ENCODE measurements at regions not wholly inside any gene's neighbourhood (a gene's known extent, or its start where the extent isn't known, plus 50 kb on each side); places are given as distances from the start of the nearest gene placed in this dataset.

GRCh38 chrX:99421796-99422195 is 988.3 kb downstream of the PCDH19 start:
- no peaks in the 10 kb centered on the region for H3K9me3 ChIP-seq
- TF ChIP-seq, protein P1, sequence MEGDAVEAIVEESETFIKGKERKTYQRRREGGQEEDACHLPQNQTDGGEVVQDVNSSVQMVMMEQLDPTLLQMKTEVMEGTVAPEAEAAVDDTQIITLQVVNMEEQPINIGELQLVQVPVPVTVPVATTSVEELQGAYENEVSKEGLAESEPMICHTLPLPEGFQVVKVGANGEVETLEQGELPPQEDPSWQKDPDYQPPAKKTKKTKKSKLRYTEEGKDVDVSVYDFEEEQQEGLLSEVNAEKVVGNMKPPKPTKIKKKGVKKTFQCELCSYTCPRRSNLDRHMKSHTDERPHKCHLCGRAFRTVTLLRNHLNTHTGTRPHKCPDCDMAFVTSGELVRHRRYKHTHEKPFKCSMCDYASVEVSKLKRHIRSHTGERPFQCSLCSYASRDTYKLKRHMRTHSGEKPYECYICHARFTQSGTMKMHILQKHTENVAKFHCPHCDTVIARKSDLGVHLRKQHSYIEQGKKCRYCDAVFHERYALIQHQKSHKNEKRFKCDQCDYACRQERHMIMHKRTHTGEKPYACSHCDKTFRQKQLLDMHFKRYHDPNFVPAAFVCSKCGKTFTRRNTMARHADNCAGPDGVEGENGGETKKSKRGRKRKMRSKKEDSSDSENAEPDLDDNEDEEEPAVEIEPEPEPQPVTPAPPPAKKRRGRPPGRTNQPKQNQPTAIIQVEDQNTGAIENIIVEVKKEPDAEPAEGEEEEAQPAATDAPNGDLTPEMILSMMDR (IDR thresholded peaks at IDR 0.05) = no peak
- TF ChIP-seq POLR2A (IDR thresholded peaks at IDR 0.05) = no peak
- no peaks in the 10 kb centered on the region for H3K4me1 ChIP-seq
- intact Hi-C loops (cut with DNase I) = no loop called here
- DNase-seq = no peak
- no peaks in the 10 kb centered on the region for H3K27me3 ChIP-seq
- no peak overlapping the region for H3K4me3 ChIP-seq
- no peaks in the 10 kb centered on the region for H3K36me3 ChIP-seq
- H3K27ac ChIP-seq = no peak overlapping the region

DNA sequence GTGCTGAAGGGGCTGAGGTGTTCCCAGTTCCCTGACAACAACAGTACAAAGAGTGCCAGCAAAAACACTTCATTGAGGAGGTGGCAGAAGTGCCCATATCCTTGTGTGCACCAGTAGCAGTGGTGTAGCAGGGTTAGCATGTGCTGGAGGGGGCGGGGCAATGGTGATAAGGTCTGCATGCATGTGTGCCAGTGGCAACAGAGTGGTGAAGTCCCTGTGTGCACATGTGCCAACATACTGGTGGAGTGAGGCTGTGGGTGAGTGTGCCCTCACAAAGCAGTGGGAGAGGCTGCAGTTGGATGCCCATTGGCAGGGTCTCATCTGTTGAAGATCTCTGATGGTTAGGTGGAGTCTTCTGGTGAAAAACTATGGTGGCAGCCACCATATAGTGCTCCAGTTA is 994.6 kb downstream of the PCDH19 start:
- DNase-seq = no peak
- H3K27ac ChIP-seq = no peak overlapping the region
- H3K4me1 ChIP-seq = no peaks in the 10 kb centered on the region
- H3K36me3 ChIP-seq = no peaks in the 10 kb centered on the region
- intact Hi-C loops (cut with DNase I) = no loop called here
- no peaks in the 10 kb centered on the region for H3K9me3 ChIP-seq
- no CpG with 5 or more reads among the region's 1 CpG for WGBS, 2 donors
- H3K4me3 ChIP-seq = no peak overlapping the region
- H3K27me3 ChIP-seq = no peaks in the 10 kb centered on the region
- no peak for TF ChIP-seq POLR2A (IDR thresholded peaks at IDR 0.05)
- TF ChIP-seq, protein P1 (IDR thresholded peaks at IDR 0.05) = no peak

DNA sequence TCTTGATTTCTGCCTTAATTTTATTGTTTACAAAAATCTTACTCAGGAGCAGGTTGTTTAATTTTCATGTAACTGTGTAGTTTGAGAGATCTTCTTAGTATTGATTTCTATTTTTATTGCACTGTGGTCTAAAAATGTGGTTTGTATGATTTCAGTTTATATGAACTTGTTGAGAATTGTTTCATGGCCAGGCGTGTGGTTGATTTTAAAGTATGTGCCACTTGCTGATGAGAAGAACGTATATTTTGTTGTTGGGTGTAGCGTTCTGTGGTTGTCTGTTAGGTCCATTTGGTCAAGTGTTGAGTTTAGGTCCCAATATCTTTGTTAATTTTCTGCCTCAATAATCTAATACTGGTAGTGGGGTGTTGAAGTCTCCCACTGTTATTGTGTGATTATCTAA is 996.8 kb downstream of the PCDH19 start:
- no peak overlapping the region for H3K4me3 ChIP-seq
- no peaks in the 10 kb centered on the region for H3K4me1 ChIP-seq
- no peaks in the 10 kb centered on the region for H3K27me3 ChIP-seq
- intact Hi-C loops (cut with DNase I) = no loop called here
- H3K27ac ChIP-seq = no peak overlapping the region
- H3K9me3 ChIP-seq = no peaks in the 10 kb centered on the region
- H3K36me3 ChIP-seq = no peaks in the 10 kb centered on the region
- 68 to 82% methylated on average over 3 of the region's 3 CpGs for WGBS, 2 donors
- no peak for TF ChIP-seq POLR2A (IDR thresholded peaks at IDR 0.05)
- TF ChIP-seq, protein P1 (IDR thresholded peaks at IDR 0.05) = no peak
- DNase-seq = no peak

- H3K36me3 ChIP-seq = no peaks in the 10 kb centered on the region
- intact Hi-C loops (cut with DNase I) = no loop called here
- DNase-seq = no peak
- no peak overlapping the region for H3K27ac ChIP-seq
- 54 to 71% methylated on average over 1 to 3 of the region's 3 CpGs for WGBS, 2 donors
- H3K27me3 ChIP-seq = no peaks in the 10 kb centered on the region
- no peak for TF ChIP-seq POLR2A (IDR thresholded peaks at IDR 0.05)
- TF ChIP-seq, protein P1 (IDR thresholded peaks at IDR 0.05) = no peak
- no peak overlapping the region for H3K4me3 ChIP-seq
- H3K4me1 ChIP-seq = no peaks in the 10 kb centered on the region
- no peaks in the 10 kb centered on the region for H3K9me3 ChIP-seq
Observed at GRCh38 chrX:99398545-99398944, 1011.5 kb downstream of the PCDH19 start.

DNA sequence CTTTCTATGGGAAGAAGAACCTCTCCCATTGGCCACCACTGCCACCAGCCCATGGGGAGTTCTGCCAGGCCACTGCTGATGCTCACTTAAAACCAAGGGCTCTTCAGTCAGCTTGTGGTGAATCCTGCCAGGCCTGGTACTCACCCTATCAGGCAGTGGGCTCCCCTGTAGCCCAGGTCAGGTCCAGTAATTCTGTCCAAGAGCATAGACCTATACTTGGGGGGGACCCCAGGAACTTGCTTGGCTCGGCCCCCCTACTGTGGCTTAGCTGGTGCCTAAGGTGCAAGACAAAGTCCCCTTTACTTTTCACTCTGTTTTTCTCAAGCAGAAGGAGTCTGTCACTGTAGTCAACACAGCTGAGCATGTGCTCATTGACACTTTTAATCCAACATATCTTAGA is 1012.2 kb downstream of the PCDH19 start:
- intact Hi-C loops (cut with DNase I) = no loop called here
- no peak for DNase-seq
- H3K4me1 ChIP-seq = no peaks in the 10 kb centered on the region
- TF ChIP-seq POLR2A (IDR thresholded peaks at IDR 0.05) = no peak
- TF ChIP-seq, protein P1 (IDR thresholded peaks at IDR 0.05) = no peak
- 83% methylated on average over 1 of the region's 1 CpG; no CpG with 5 or more reads in 1 of the 2 donors for WGBS, 2 donors
- H3K27ac ChIP-seq = no peak overlapping the region
- no peaks in the 10 kb centered on the region for H3K27me3 ChIP-seq
- H3K4me3 ChIP-seq = no peak overlapping the region
- H3K36me3 ChIP-seq = no peaks in the 10 kb centered on the region
- no peaks in the 10 kb centered on the region for H3K9me3 ChIP-seq

Data from esophagus squamous epithelium (tissue), 5 donors.